ENCODE measurements at regions not wholly inside any gene's neighbourhood (a gene's known extent, or its start where the extent isn't known, plus 50 kb on each side); places are given as distances from the start of the nearest gene placed in this dataset.

DNA sequence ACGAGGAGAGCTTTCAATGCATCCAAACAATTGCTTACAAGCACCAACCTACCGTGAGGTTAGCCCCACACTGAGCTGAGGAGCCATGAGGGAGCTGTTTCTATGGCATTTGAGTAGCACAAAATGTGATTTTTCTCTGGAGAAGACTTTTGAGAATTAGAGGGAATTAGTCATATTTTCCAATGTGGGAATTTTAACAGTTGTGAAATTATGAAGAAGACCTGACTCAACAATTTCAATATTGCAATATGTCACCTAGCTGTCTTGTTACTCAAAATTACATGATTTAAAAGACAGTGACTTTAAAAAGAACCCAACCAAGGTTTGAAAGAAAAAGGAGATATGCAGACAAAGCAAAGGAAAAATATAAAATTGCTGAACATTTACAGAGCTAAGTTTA is 62.6 kb upstream of the LY86 start:
- CTCF ChIA-PET, result no interaction called here
- H3K27me3 ChIP-seq (ENCODE audit: control insufficient read depth, insufficient read depth, low read length), result peaks cover 22% of the 10 kb centered on the region
- DNase-seq (ENCODE audit: low read depth, low spot score) (no peak), ATAC-seq (no peak)
- H3K4me1 ChIP-seq (ENCODE audit: control insufficient read depth, insufficient read depth, low read length), result no peaks in the 10 kb centered on the region
- intact Hi-C loops (cut with micrococcal nuclease; ENCODE audit: unreplicated experiment), result no loop called here
- in situ Hi-C loops (cut with HindIII; ENCODE audit: low pct_unique_long_range_greater_than_20kb, low sequenced_read_pairs), result no loop called here
- POLR2A ChIA-PET, result no interaction called here
- no TSS peak for BruUV-seq (replicated peaks)
- no peaks in the 10 kb centered on the region for H3K9me3 ChIP-seq (ENCODE audit: control insufficient read depth, insufficient read depth, low read depth, low read length)
- no peaks in the 10 kb centered on the region for H3K36me3 ChIP-seq (ENCODE audit: control insufficient read depth, insufficient read depth, low read length)
- H3K4me3 ChIP-seq (ENCODE audit: low read depth in 2 of 2, low read length in 2 of 2), result no peak overlapping the region
- TF ChIP-seq, protein P1, sequence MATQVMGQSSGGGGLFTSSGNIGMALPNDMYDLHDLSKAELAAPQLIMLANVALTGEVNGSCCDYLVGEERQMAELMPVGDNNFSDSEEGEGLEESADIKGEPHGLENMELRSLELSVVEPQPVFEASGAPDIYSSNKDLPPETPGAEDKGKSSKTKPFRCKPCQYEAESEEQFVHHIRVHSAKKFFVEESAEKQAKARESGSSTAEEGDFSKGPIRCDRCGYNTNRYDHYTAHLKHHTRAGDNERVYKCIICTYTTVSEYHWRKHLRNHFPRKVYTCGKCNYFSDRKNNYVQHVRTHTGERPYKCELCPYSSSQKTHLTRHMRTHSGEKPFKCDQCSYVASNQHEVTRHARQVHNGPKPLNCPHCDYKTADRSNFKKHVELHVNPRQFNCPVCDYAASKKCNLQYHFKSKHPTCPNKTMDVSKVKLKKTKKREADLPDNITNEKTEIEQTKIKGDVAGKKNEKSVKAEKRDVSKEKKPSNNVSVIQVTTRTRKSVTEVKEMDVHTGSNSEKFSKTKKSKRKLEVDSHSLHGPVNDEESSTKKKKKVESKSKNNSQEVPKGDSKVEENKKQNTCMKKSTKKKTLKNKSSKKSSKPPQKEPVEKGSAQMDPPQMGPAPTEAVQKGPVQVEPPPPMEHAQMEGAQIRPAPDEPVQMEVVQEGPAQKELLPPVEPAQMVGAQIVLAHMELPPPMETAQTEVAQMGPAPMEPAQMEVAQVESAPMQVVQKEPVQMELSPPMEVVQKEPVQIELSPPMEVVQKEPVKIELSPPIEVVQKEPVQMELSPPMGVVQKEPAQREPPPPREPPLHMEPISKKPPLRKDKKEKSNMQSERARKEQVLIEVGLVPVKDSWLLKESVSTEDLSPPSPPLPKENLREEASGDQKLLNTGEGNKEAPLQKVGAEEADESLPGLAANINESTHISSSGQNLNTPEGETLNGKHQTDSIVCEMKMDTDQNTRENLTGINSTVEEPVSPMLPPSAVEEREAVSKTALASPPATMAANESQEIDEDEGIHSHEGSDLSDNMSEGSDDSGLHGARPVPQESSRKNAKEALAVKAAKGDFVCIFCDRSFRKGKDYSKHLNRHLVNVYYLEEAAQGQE (IDR thresholded peaks at IDR 0.05; ENCODE audit: insufficient read depth in 1 of 2, low read depth in 2 of 2, low read length in 1 of 2), result no peak
- TF ChIP-seq SIN3A (IDR thresholded peaks at IDR 0.05; ENCODE audit: borderline replicate concordance, insufficient read depth, low read depth, low read length) (no peak), CTCF (IDR thresholded peaks at IDR 0.05) (no peak), POLR2AphosphoS5 (IDR thresholded peaks at IDR 0.05; ENCODE audit: low read depth, low read length) (no peak), TCF7L2 (IDR thresholded peaks at IDR 0.05; ENCODE audit: low read depth, low read length) (no peak)
- H3K27ac ChIP-seq (ENCODE audit: low read length), result no peak overlapping the region

- H3K9me3 ChIP-seq (ENCODE audit: control insufficient read depth, insufficient read depth, low read depth, low read length), result no peaks in the 10 kb centered on the region
- no peak overlapping the region for H3K27ac ChIP-seq (ENCODE audit: low read length)
- ATAC-seq (no peak), DNase-seq (ENCODE audit: low read depth, low spot score) (no peak)
- ChIA-PET CTCF (no interaction called here), POLR2A (no interaction called here)
- no peak overlapping the region for H3K4me3 ChIP-seq (ENCODE audit: low read depth in 2 of 2, low read length in 2 of 2)
- no peaks in the 10 kb centered on the region for H3K4me1 ChIP-seq (ENCODE audit: control insufficient read depth, insufficient read depth, low read length)
- peaks cover 20% of the 10 kb centered on the region for H3K27me3 ChIP-seq (ENCODE audit: control insufficient read depth, insufficient read depth, low read length)
- in situ Hi-C loops (cut with HindIII; ENCODE audit: low pct_unique_long_range_greater_than_20kb, low sequenced_read_pairs), result no loop called here
- BruUV-seq (replicated peaks), result no TSS peak
- H3K36me3 ChIP-seq (ENCODE audit: control insufficient read depth, insufficient read depth, low read length), result no peaks in the 10 kb centered on the region
- TF ChIP-seq, protein P1 (IDR thresholded peaks at IDR 0.05; ENCODE audit: insufficient read depth in 1 of 2, low read depth in 2 of 2, low read length in 1 of 2), result no peak
- TF ChIP-seq SIN3A (IDR thresholded peaks at IDR 0.05; ENCODE audit: borderline replicate concordance, insufficient read depth, low read depth, low read length), result no peak
- TF ChIP-seq POLR2AphosphoS5 (IDR thresholded peaks at IDR 0.05; ENCODE audit: low read depth, low read length), result no peak
- TF ChIP-seq TCF7L2 (IDR thresholded peaks at IDR 0.05; ENCODE audit: low read depth, low read length), result no peak
- TF ChIP-seq CTCF (IDR thresholded peaks at IDR 0.05), result no peak
- intact Hi-C loops (cut with micrococcal nuclease; ENCODE audit: unreplicated experiment), result no loop called here
Measured at GRCh38 chr6:6529275-6529674, 59.2 kb upstream of the LY86 start.
